GM13976 (cell line): ENCODE measurements at regions not wholly inside any gene's neighbourhood (a gene's known extent, or its start where the extent isn't known, plus 50 kb on each side); places are given as distances from the start of the nearest gene placed in this dataset.

Experiments used
- DNase-seq: peaks from one replicate; pipeline ENCODE4 v3.0.0; 2012; ENCODE audit warnings: low spot score
- CTCF ChIP-seq: IDR thresholded peaks from 2 replicates; pipeline ENCODE4 v1.5.1; 2012; ENCODE audit warnings: borderline replicate concordance, mild to moderate bottlenecking; ENCODE audit not compliant: insufficient read depth; ENCODE audit errors: extremely low read depth, missing control alignments, control extremely low read depth
- in situ Hi-C: fragments of 300-500 bp; cut with MboI; formaldehyde crosslinking; loops from one replicate; pipeline ENCODE4 v1.12.0; 2022; ENCODE audit warnings: low sequenced_read_pairs, mixed read lengths, inconsistent platforms; ENCODE audit not compliant: unreplicated experiment

- DNase-seq: no peak
- TF ChIP-seq CTCF: peak; percentile 6
- in situ Hi-C loops: loop anchor here (25.0 kb wide), 2 partner anchors 842 to 1017 kb away; partner anchors contain the start of gene MEF2C
These were observed 679.8 kb downstream of the CETN3 start for GRCh38 chr5:89729623-89730301.

- no peak for DNase-seq
- in situ Hi-C loops: loop anchor here (25.0 kb wide), 2 partner anchors 841 to 1016 kb away; partner anchors contain the start of gene MEF2C
- no peak for TF ChIP-seq CTCF
These were observed 680.8 kb downstream of the CETN3 start for GRCh38 chr5:89728750-89729149.

- TF ChIP-seq CTCF: no peak
- in situ Hi-C loops: loop anchor here (25.0 kb wide), 2 partner anchors 841 to 1016 kb away; partner anchors contain the start of gene MEF2C
- DNase-seq: no peak
These were observed 681.4 kb downstream of the CETN3 start for GRCh38 chr5:89728134-89728533.

- TF ChIP-seq CTCF: no peak
- no peak for DNase-seq
- in situ Hi-C loops: loop anchor here (25.0 kb wide), 2 partner anchors 837 to 1012 kb away; partner anchors contain the start of gene MEF2C
These were observed 685.0 kb downstream of the CETN3 start for GRCh38 chr5:89724379-89725095.

- TF ChIP-seq CTCF: no peak
- no peak for DNase-seq
- in situ Hi-C loops: no loop called here
These were observed 685.6 kb downstream of the CETN3 start for GRCh38 chr5:89723907-89724306.

- TF ChIP-seq CTCF: no peak
- DNase-seq: no peak
- in situ Hi-C loops: no loop called here
These were observed 687.0 kb downstream of the CETN3 start for GRCh38 chr5:89722538-89722937.
